ENCODE measurements at regions not wholly inside any gene's neighbourhood (a gene's known extent, or its start where the extent isn't known, plus 50 kb on each side); places are given as distances from the start of the nearest gene placed in this dataset.

- ATAC-seq: no peak
- intact Hi-C loops (cut with DNase I): no loop called here
- DNase-seq: no peak
Measured at GRCh38 chr7:11895337-11895736, 63.3 kb upstream of the THSD7A start.

- intact Hi-C loops (cut with DNase I): no loop called here
- DNase-seq: no peak
- no peak for ATAC-seq
Measured at GRCh38 chr7:11896663-11897062, 64.7 kb upstream of the THSD7A start.

GRCh38 chr7:11899247-11899646 lies 67.2 kb upstream of the THSD7A start:
- DNase-seq: no peak
- no peak for ATAC-seq
- intact Hi-C loops (cut with DNase I): no loop called here

- DNase-seq: no peak
- ATAC-seq: no peak
- intact Hi-C loops (cut with DNase I): no loop called here
Measured at GRCh38 chr7:11910253-11910652, 78.3 kb upstream of the THSD7A start.

GRCh38 chr7:11911900-11912299 lies 79.9 kb upstream of the THSD7A start:
- intact Hi-C loops (cut with DNase I): no loop called here
- ATAC-seq: no peak
- DNase-seq: no peak

- intact Hi-C loops (cut with DNase I): no loop called here
- ATAC-seq (no peak), DNase-seq (no peak)
Measured at GRCh38 chr7:11914645-11915044, 82.6 kb upstream of the THSD7A start.

GRCh38 chr7:11923376-11923930 lies 91.5 kb upstream of the THSD7A start:
- DNase-seq (no peak), ATAC-seq (no peak)
- intact Hi-C loops (cut with DNase I): no loop called here

- intact Hi-C loops (cut with DNase I): no loop called here
- ATAC-seq: no peak
- DNase-seq: no peak
Measured at GRCh38 chr7:11931307-11931706, 99.3 kb upstream of the THSD7A start.

- ATAC-seq: no peak
- intact Hi-C loops (cut with DNase I): no loop called here
Measured at GRCh38 chr7:11934796-11935195, 102.8 kb upstream of the THSD7A start.

GRCh38 chr7:11935905-11936304 lies 103.9 kb upstream of the THSD7A start:
- intact Hi-C loops (cut with DNase I): no loop called here
- no peak for ATAC-seq
- no peak for DNase-seq

More at GRCh38 chr7:11934796-11935195, 102.8 kb upstream of the THSD7A start:
- DNase-seq: no peak

GRCh38 chr7:11946794-11947193 lies 114.8 kb upstream of the THSD7A start:
- intact Hi-C loops (cut with DNase I): no loop called here
- DNase-seq: no peak
- ATAC-seq: no peak

GRCh38 chr7:11950281-11950680 lies 118.3 kb upstream of the THSD7A start:
- no peak for DNase-seq
- no peak for ATAC-seq
- intact Hi-C loops (cut with DNase I): no loop called here

GRCh38 chr7:11950942-11951341 lies 118.9 kb upstream of the THSD7A start:
- no peak for ATAC-seq
- intact Hi-C loops (cut with DNase I): no loop called here
- no peak for DNase-seq

- intact Hi-C loops (cut with DNase I): no loop called here
- no peak for ATAC-seq
- no peak for DNase-seq
Measured at GRCh38 chr7:11951909-11952308, 119.9 kb upstream of the THSD7A start.

- ATAC-seq (no peak), DNase-seq (no peak)
- intact Hi-C loops (cut with DNase I): no loop called here
Measured at GRCh38 chr7:11952972-11953371, 121.0 kb upstream of the THSD7A start.

GRCh38 chr7:11956991-11957390 lies 125.0 kb upstream of the THSD7A start:
- DNase-seq (no peak), ATAC-seq (no peak)
- intact Hi-C loops (cut with DNase I): no loop called here

GRCh38 chr7:11957956-11958355 lies 126.0 kb upstream of the THSD7A start:
- no peak for ATAC-seq
- intact Hi-C loops (cut with DNase I): no loop called here

GRCh38 chr7:11959121-11959520 lies 127.1 kb upstream of the THSD7A start:
- ATAC-seq: no peak
- DNase-seq: no peak
- intact Hi-C loops (cut with DNase I): no loop called here

More at GRCh38 chr7:11957956-11958355, 126.0 kb upstream of the THSD7A start:
- DNase-seq: no peak

- DNase-seq (no peak), ATAC-seq (no peak)
- intact Hi-C loops (cut with DNase I): no loop called here
Measured at GRCh38 chr7:11960621-11961020, 128.6 kb upstream of the THSD7A start.

- ATAC-seq: no peak
- intact Hi-C loops (cut with DNase I): no loop called here
Measured at GRCh38 chr7:11969643-11970042, 137.6 kb upstream of the THSD7A start.

GRCh38 chr7:11970132-11970531 lies 138.1 kb upstream of the THSD7A start:
- no peak for ATAC-seq
- no peak for DNase-seq
- intact Hi-C loops (cut with DNase I): no loop called here

More at GRCh38 chr7:11969643-11970042, 137.6 kb upstream of the THSD7A start:
- no peak for DNase-seq

- DNase-seq (no peak), ATAC-seq (no peak)
- intact Hi-C loops (cut with DNase I): no loop called here
Measured at GRCh38 chr7:11985376-11985775, 153.4 kb upstream of the THSD7A start.

Measured in left cardiac atrium (tissue), 4 donors.